Nephron (organoid): ENCODE measurements at regions not wholly inside any gene's neighbourhood (a gene's known extent, or its start where the extent isn't known, plus 50 kb on each side); places are given as distances from the start of the nearest gene placed in this dataset.
A peak's percentile ranks its signal among the peaks of the same experiment; 100 is the strongest.
"Not testable (repeated sequence)": the region's sequence is repeated elsewhere in the genome, so short reads cannot be mapped to it uniquely, and the experiment has no call there.

ENCODE experiments used
- H3K27ac Mint-ChIP-seq, 3 experiments: 2 replicates each; pipeline ENCODE4 v1.8.0; 2020; ENCODE audit warnings: mixed read lengths in 3 of 3, mild to moderate bottlenecking in 2 of 3, moderate library complexity in 1 of 3
- H3K27me3 Mint-ChIP-seq: 2 replicates; pipeline ENCODE4 v1.8.0; 2021; ENCODE audit warnings: low read depth, mild to moderate bottlenecking, moderate library complexity, mixed read lengths
- H3K36me3 Mint-ChIP-seq: 2 replicates; pipeline ENCODE4 v1.8.0; 2020; ENCODE audit warnings: low read depth, mixed read lengths
- H3K4me1 Mint-ChIP-seq: 2 replicates; pipeline ENCODE4 v1.8.0; 2020; ENCODE audit warnings: mixed read lengths
- H3K4me3 Mint-ChIP-seq, 3 experiments: 2 replicates each; pipeline ENCODE4 v1.8.0; 2020; ENCODE audit warnings: mild to moderate bottlenecking in 3 of 3, mixed read lengths in 3 of 3, moderate library complexity in 2 of 3
- H3K9me3 Mint-ChIP-seq: 2 replicates; pipeline ENCODE4 v1.8.0; 2020; ENCODE audit warnings: mixed read lengths
- CTCF ChIP-seq, 3 experiments: fragments of 200-600 bp; sonication (generic); IDR thresholded peaks; one replicate each; pipeline ENCODE4 v1.5.0; 2021; ENCODE audit warnings: antibody characterized with exemption in 3 of 3; ENCODE audit not compliant: unreplicated experiment in 3 of 3

GRCh38 chr1:94658221-94658620 lies 116.7 kb upstream of the F3 start:
- Mint-ChIP-seq H3K4me1 (peaks cover 19% of the 10 kb centered on the region), H3K36me3 (no peaks in the 10 kb centered on the region), H3K9me3 (no peaks in the 10 kb centered on the region), H3K27ac (peak overlapping the region; percentile 23 to 84 (median 66)), H3K27me3 (no peaks in the 10 kb centered on the region), H3K4me3 (no peak overlapping the region)
- no peak for TF ChIP-seq CTCF (IDR thresholded peaks at IDR 0.05; ENCODE audit: unreplicated experiment in 3 of 3)

DNA sequence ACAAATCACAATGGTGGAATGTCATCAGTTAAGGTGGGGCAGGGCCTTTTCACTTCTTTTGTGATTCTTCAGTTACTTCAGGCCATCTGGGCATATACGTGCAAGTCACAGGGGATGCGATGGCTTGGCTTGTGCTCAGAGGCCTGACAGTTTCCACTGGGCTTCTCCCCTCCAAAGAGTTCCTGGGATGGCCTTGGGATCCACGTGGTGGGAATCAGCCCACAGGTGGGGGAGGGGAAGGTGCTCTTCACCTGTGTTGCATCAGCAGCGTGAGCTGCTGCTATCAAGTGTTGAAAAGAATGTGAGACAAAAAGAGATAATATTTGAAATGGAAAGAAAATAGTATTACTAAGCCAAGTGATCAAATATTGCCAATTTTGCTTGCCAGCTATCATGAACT lies 116.2 kb upstream of the F3 start:
- peak overlapping the region; percentile 23 to 84 (median 66) for H3K27ac Mint-ChIP-seq
- not testable (repeated sequence) for H3K9me3 Mint-ChIP-seq, H3K36me3 Mint-ChIP-seq

GRCh38 chr1:94656967-94657366 lies 115.4 kb upstream of the F3 start:
- Mint-ChIP-seq H3K27me3 (no peaks in the 10 kb centered on the region), H3K27ac (peak overlapping the region in 2 of 3 experiments; percentile 30 to 62), H3K4me1 (peaks cover 19% of the 10 kb centered on the region), H3K4me3 (no peak overlapping the region), H3K9me3 (no peaks in the 10 kb centered on the region), H3K36me3 (no peaks in the 10 kb centered on the region)
- TF ChIP-seq CTCF (IDR thresholded peaks at IDR 0.05; ENCODE audit: unreplicated experiment in 3 of 3) = no peak

More for the DNA sequence above, 116.2 kb upstream of the F3 start:
- not testable (repeated sequence) for H3K27me3 Mint-ChIP-seq, H3K4me3 Mint-ChIP-seq
- peaks cover 19% of the 10 kb centered on the region for H3K4me1 Mint-ChIP-seq

- TF ChIP-seq CTCF (IDR thresholded peaks at IDR 0.05; ENCODE audit: unreplicated experiment in 3 of 3) = no peak
- Mint-ChIP-seq H3K4me1 (peaks cover 7% of the 10 kb centered on the region), H3K36me3 (no peaks in the 10 kb centered on the region), H3K27me3 (no peaks in the 10 kb centered on the region), H3K27ac (peak overlapping the region; percentile 6 to 73 (median 25)), H3K4me3 (no peak overlapping the region), H3K9me3 (no peaks in the 10 kb centered on the region)
Observed at GRCh38 chr1:94654919-94655318, 113.4 kb upstream of the F3 start.

- TF ChIP-seq CTCF (IDR thresholded peaks at IDR 0.05; ENCODE audit: unreplicated experiment in 3 of 3) = no peak
- H3K9me3 Mint-ChIP-seq = no peaks in the 10 kb centered on the region
Observed at GRCh38 chr1:94654459-94654858, 112.9 kb upstream of the F3 start.

GRCh38 chr1:94654031-94654430 lies 112.5 kb upstream of the F3 start:
- Mint-ChIP-seq H3K27ac (peak overlapping the region; percentile 68 to 95 (median 73)), H3K27me3 (no peaks in the 10 kb centered on the region), H3K9me3 (no peaks in the 10 kb centered on the region), H3K4me1 (peaks cover 7% of the 10 kb centered on the region), H3K36me3 (no peaks in the 10 kb centered on the region), H3K4me3 (no peak overlapping the region)
- no peak for TF ChIP-seq CTCF (IDR thresholded peaks at IDR 0.05; ENCODE audit: unreplicated experiment in 3 of 3)

More at GRCh38 chr1:94654459-94654858, 112.9 kb upstream of the F3 start:
- peaks cover 7% of the 10 kb centered on the region for H3K4me1 Mint-ChIP-seq
- no peaks in the 10 kb centered on the region for H3K36me3 Mint-ChIP-seq
- no peak overlapping the region for H3K4me3 Mint-ChIP-seq
- no peaks in the 10 kb centered on the region for H3K27me3 Mint-ChIP-seq
- H3K27ac Mint-ChIP-seq = peak overlapping the region; percentile 68 to 95 (median 73)
